Heart right ventricle (tissue), 16 donors: ENCODE measurements at regions not wholly inside any gene's neighbourhood (a gene's known extent, or its start where the extent isn't known, plus 50 kb on each side); places are given as distances from the start of the nearest gene placed in this dataset.
"Not testable (repeated sequence)": the region's sequence is repeated elsewhere in the genome, so short reads cannot be mapped to it uniquely, and the experiment has no call there.

Experiments used
- ATAC-seq, 8 donors: fragments of 200-7000 bp; cut with Tn5 transposase; one replicate each; pipeline ENCODE4 v1.9.1; 2020; ENCODE audit warnings: mild to moderate bottlenecking in 8 of 8, moderate library complexity in 8 of 8, moderate number of reproducible peaks in 1 of 8
- DNase-seq, 2 donors: peaks; one replicate each; pipeline ENCODE4 v3.0.0-alpha.2; 2020
- H3K27ac ChIP-seq, 10 donors: fragments of 200-600 bp; sonication (generic) in 2 of 10; one replicate each; pipeline versions ENCODE4 v1.5.0 to v1.8.0; 2020 to 2022; ENCODE audit warnings: mild to moderate bottlenecking in 3 of 10
- H3K27me3 ChIP-seq, 7 donors: fragments of 200-600 bp; one replicate each; pipeline ENCODE4 v1.8.0; 2021 to 2022; ENCODE audit warnings: mild to moderate bottlenecking in 2 of 7
- H3K36me3 ChIP-seq, 9 donors: fragments of 200-600 bp; sonication (generic) in 1 of 9; one replicate each; pipeline versions ENCODE4 v1.5.0 to v1.8.0; 2020 to 2022; ENCODE audit warnings: mild to moderate bottlenecking in 2 of 9
- H3K4me1 ChIP-seq, 9 donors: fragments of 200-600 bp; sonication (generic) in 1 of 9; one replicate each; pipeline versions ENCODE4 v1.5.0 to v1.8.0; 2020 to 2022; ENCODE audit warnings: mild to moderate bottlenecking in 4 of 9
- H3K4me3 ChIP-seq, 10 donors: fragments of 200-600 bp; sonication (generic) in 2 of 10; one replicate each; pipeline versions ENCODE4 v1.5.0 to v1.8.0; 2020 to 2022; ENCODE audit warnings: mild to moderate bottlenecking in 7 of 10, moderate library complexity in 2 of 10
- H3K9me3 ChIP-seq, 11 donors: fragments of 200-600 bp in 10 of 11; sonication (generic) in 2 of 11; one replicate each; pipeline versions ENCODE4 v1.5.0 to v1.8.0; 2013 to 2022; ENCODE audit warnings: mild to moderate bottlenecking in 2 of 11, control low read depth in 1 of 11, moderate library complexity in 1 of 11
- CTCF ChIP-seq, 9 donors: fragments of 200-600 bp; sonication (generic) in 2 of 9; IDR thresholded peaks; one replicate each; pipeline versions ENCODE4 v1.5.0 to v1.8.0; 2021 to 2022; ENCODE audit warnings: antibody characterized with exemption in 9 of 9, mild to moderate bottlenecking in 5 of 9, moderate library complexity in 1 of 9
- WGBS, 2 donors: extraction: QIAGEN DNeasy Blood & Tissue Kit; methylation state at CpG; one replicate each; pipeline ENCODE4 v1.1.7; 2013; ENCODE audit warnings: inconsistent platforms in 1 of 2; 5-methylcytosine and 5-hydroxymethylcytosine counted together
- intact Hi-C, 10 donors: fragments of 100-400 bp; cut with DNase I; formaldehyde crosslinking; loops; one replicate each; pipeline versions ENCODE4 v1.11.1 to v1.14.2; 2022
- donor health status: Arrhythmogenic right ventricular cardiomyopathy.
- donor health status: ischemic (EF 13 %, LVEDD 7.1; RV severe dilation, severe dysfunction).
- donor health status: healthy with polysubstance abuse.
- donor health status: DM: no; HTN: yes; CAD: no.
- donor health status: DM: no; HTN: no; CAD: no.
- donor health status: ischemic (EF 25% LVEDD 6.9; RV normal size, moderate dysfunction).
- donor health status: ischemic (EF 25% LVEDD 5.7; RV mildly dilated, moderate dysfunction).
- donor health status: healthy.
- donor health status: DM: yes; HTN: yes; CAD: no.
- donor health status: Ischemic cardiomyopathy.
- donor health status: ischemic (EF 35%, LVEDD 5.7; RV mildly dilated, moderate dysfunction).
- donor health status: nonischemic (EF 11% LVEDD 7.7; RV severe dilation, severe dysfunction).
- donor health status: DM: yes; HTN: yes; CAD: no.
- donor health status: PGD.
- donor health status: ischemic (EF 29% LVEDD 5.4; RV normal size, mild dysfunction).
- donor health status: nonischemic (EF 23%, LVEDD 6.1; RV moderate dilation, normal function).

GRCh38 chr4:3945511-3946290 lies 179.5 kb downstream of the ADRA2C start:
- H3K4me1 ChIP-seq = peaks cover 0 to 7% (median 0%) of the 10 kb centered on the region in 9 donors
- no peak overlapping the region for H3K27ac ChIP-seq
- H3K9me3 ChIP-seq = no peaks in the 10 kb centered on the region
- no peak for TF ChIP-seq CTCF (IDR thresholded peaks at IDR 0.05)
- DNase-seq = no peak
- 93 to 96% methylated on average over 22 of the region's 22 CpGs for WGBS, 2 donors
- peaks cover 0 to 11% (median 0%) of the 10 kb centered on the region in 9 donors for H3K36me3 ChIP-seq
- intact Hi-C loops = no loop called here
- no peak for ATAC-seq
- H3K27me3 ChIP-seq = no peaks in the 10 kb centered on the region
- H3K4me3 ChIP-seq = no peak overlapping the region

- ATAC-seq, intact Hi-C loops, H3K27ac ChIP-seq, H3K9me3 ChIP-seq, H3K27me3 ChIP-seq, H3K4me1 ChIP-seq, DNase-seq, H3K4me3 ChIP-seq: not testable (repeated sequence)
- peaks cover 0 to 11% (median 0%) of the 10 kb centered on the region in 9 donors for H3K36me3 ChIP-seq
- WGBS, 2 donors = 93 to 97% methylated on average over 20 of the region's 20 CpGs
Measured at GRCh38 chr4:3946553-3946952, 180.4 kb downstream of the ADRA2C start.

- DNase-seq, H3K4me1 ChIP-seq, ATAC-seq, H3K9me3 ChIP-seq, H3K27ac ChIP-seq, H3K4me3 ChIP-seq, H3K27me3 ChIP-seq, intact Hi-C loops: not testable (repeated sequence)
- peaks cover 0 to 11% (median 0%) of the 10 kb centered on the region in 9 donors for H3K36me3 ChIP-seq
- WGBS, 2 donors = 93 to 94% methylated on average over 20 to 21 of the region's 21 CpGs
Measured at GRCh38 chr4:3947761-3948160, 181.6 kb downstream of the ADRA2C start.

- H3K36me3 ChIP-seq = peaks cover 0 to 11% (median 0%) of the 10 kb centered on the region in 9 donors
Measured at GRCh38 chr4:3948210-3948609, 182.0 kb downstream of the ADRA2C start.

GRCh38 chr4:3949916-3950315 lies 183.7 kb downstream of the ADRA2C start:
- 63 to 70% methylated on average over 5 of the region's 5 CpGs for WGBS, 2 donors
- H3K36me3 ChIP-seq = peaks cover 0 to 11% (median 0%) of the 10 kb centered on the region in 9 donors
- DNase-seq = peak; percentile 21 to 33
- TF ChIP-seq CTCF (IDR thresholded peaks at IDR 0.05) = peak in 7 of 9 donors; percentile 42 to 55 (median 51)
- H3K27me3 ChIP-seq, ATAC-seq, intact Hi-C loops, H3K4me1 ChIP-seq, H3K27ac ChIP-seq, H3K9me3 ChIP-seq, H3K4me3 ChIP-seq: not testable (repeated sequence)

More at GRCh38 chr4:3948210-3948609, 182.0 kb downstream of the ADRA2C start:
- H3K9me3 ChIP-seq, ATAC-seq, H3K4me1 ChIP-seq, intact Hi-C loops, DNase-seq, H3K27ac ChIP-seq, H3K27me3 ChIP-seq, H3K4me3 ChIP-seq: not testable (repeated sequence)
- 89 to 99% methylated on average over 5 of the region's 5 CpGs for WGBS, 2 donors

- H3K4me3 ChIP-seq, intact Hi-C loops, ATAC-seq, DNase-seq, H3K27ac ChIP-seq, H3K4me1 ChIP-seq, H3K36me3 ChIP-seq, H3K9me3 ChIP-seq, H3K27me3 ChIP-seq: not testable (repeated sequence)
- WGBS, 2 donors = 91 to 92% methylated on average over 9 of the region's 9 CpGs
Measured at GRCh38 chr4:3952443-3953139, 186.4 kb downstream of the ADRA2C start.

GRCh38 chr4:3953140-3953489 lies 186.9 kb downstream of the ADRA2C start:
- DNase-seq, ATAC-seq, H3K9me3 ChIP-seq, H3K4me1 ChIP-seq, intact Hi-C loops, H3K27me3 ChIP-seq, H3K36me3 ChIP-seq, H3K27ac ChIP-seq, H3K4me3 ChIP-seq: not testable (repeated sequence)
- WGBS, 2 donors = 73 to 77% methylated on average over 4 of the region's 4 CpGs

- H3K4me1 ChIP-seq, intact Hi-C loops, H3K27me3 ChIP-seq, H3K36me3 ChIP-seq, H3K9me3 ChIP-seq, ATAC-seq: not testable (repeated sequence)
- DNase-seq = peak; percentile 33 to 44
- WGBS, 2 donors = 1% methylated on average over 53 of the region's 53 CpGs
- H3K27ac ChIP-seq = peak overlapping the region in 9 of 10 donors; percentile 54 to 88 (median 83)
- H3K4me3 ChIP-seq = peak overlapping the region; percentile 29 to 88 (median 75)
Measured at GRCh38 chr4:3954540-3955320, 188.5 kb downstream of the ADRA2C start.
